CD8-positive, alpha-beta memory T cell (primary cell): ENCODE measurements at regions not wholly inside any gene's neighbourhood (a gene's known extent, or its start where the extent isn't known, plus 50 kb on each side); places are given as distances from the start of the nearest gene placed in this dataset.
A peak's percentile ranks its signal among the peaks of the same experiment; 100 is the strongest.

Experiments
- CTCF ChIA-PET: fragments of 350-600 bp; sonication (Branson Sonifier 250); formaldehyde crosslinking; loops from one replicate; lab custom pipeline; 2021; ENCODE audit warnings: antibody characterized with exemption; lab: Charles Lee
- POLR2A ChIA-PET: fragments of 350-600 bp; sonication (Branson Sonifier 250); formaldehyde crosslinking; loops from one replicate; lab custom pipeline; 2021; ENCODE audit warnings: antibody characterized with exemption; lab: Charles Lee
- DNase-seq, 5 donors: peaks; one replicate each; pipeline versions ENCODE4 v3.0.0 to v3.0.0-alpha.2; 2020 to 2022; ENCODE audit warnings: mixed read lengths in 1 of 5
- H3K27ac ChIP-seq: one replicate; pipeline ENCODE4 v1.7.0; 2013; ENCODE audit warnings: low read depth, mild to moderate bottlenecking, low read length, moderate library complexity
- H3K27me3 ChIP-seq: 2 replicates; pipeline ENCODE4 v1.7.0; 2013; ENCODE audit warnings: low read length, mild to moderate bottlenecking; ENCODE audit not compliant: insufficient read depth, poor library complexity, severe bottlenecking
- H3K36me3 ChIP-seq: 2 replicates; pipeline ENCODE4 v1.7.0; 2013; ENCODE audit warnings: mild to moderate bottlenecking, low read length, moderate library complexity; ENCODE audit not compliant: insufficient read depth
- H3K4me1 ChIP-seq: 2 replicates; pipeline ENCODE4 v1.7.0; 2013; ENCODE audit warnings: mild to moderate bottlenecking, low read length, moderate library complexity; ENCODE audit not compliant: insufficient read depth
- H3K4me3 ChIP-seq: 2 replicates; pipeline ENCODE4 v1.7.0; 2013; ENCODE audit warnings: mild to moderate bottlenecking, low read length
- H3K9me3 ChIP-seq: 2 replicates; pipeline ENCODE4 v1.7.0; 2013; ENCODE audit warnings: mild to moderate bottlenecking, low read length
- H3K27ac Mint-ChIP-seq, 8 donors: one replicate each; pipeline ENCODE4 v1.8.0; 2020 to 2021; ENCODE audit warnings: mixed read lengths in 8 of 8, mild to moderate bottlenecking in 6 of 8, inconsistent platforms in 3 of 8, moderate library complexity in 3 of 8
- H3K27me3 Mint-ChIP-seq, 2 donors: one replicate each; pipeline ENCODE4 v1.8.0; 2020 to 2021; ENCODE audit warnings: mixed read lengths in 2 of 2, mild to moderate bottlenecking in 1 of 2, moderate library complexity in 1 of 2
- H3K36me3 Mint-ChIP-seq, 3 donors: one replicate each; pipeline ENCODE4 v1.8.0; 2020 to 2021; ENCODE audit warnings: mixed read lengths in 3 of 3, inconsistent platforms in 1 of 3, mild to moderate bottlenecking in 1 of 3
- H3K4me1 Mint-ChIP-seq, 3 donors: one replicate each; pipeline ENCODE4 v1.8.0; 2020 to 2021; ENCODE audit warnings: mixed read lengths in 3 of 3, inconsistent platforms in 1 of 3, mild to moderate bottlenecking in 1 of 3
- H3K4me3 Mint-ChIP-seq, 7 donors: one replicate each; pipeline ENCODE4 v1.8.0; 2020 to 2021; ENCODE audit warnings: mixed read lengths in 7 of 7, mild to moderate bottlenecking in 6 of 7, moderate library complexity in 4 of 7, inconsistent platforms in 2 of 7
- H3K9me3 Mint-ChIP-seq, 5 donors: one replicate each; pipeline ENCODE4 v1.8.0; 2020 to 2022; ENCODE audit warnings: mixed read lengths in 5 of 5, mild to moderate bottlenecking in 3 of 5, moderate library complexity in 2 of 5, inconsistent platforms in 1 of 5

DNA sequence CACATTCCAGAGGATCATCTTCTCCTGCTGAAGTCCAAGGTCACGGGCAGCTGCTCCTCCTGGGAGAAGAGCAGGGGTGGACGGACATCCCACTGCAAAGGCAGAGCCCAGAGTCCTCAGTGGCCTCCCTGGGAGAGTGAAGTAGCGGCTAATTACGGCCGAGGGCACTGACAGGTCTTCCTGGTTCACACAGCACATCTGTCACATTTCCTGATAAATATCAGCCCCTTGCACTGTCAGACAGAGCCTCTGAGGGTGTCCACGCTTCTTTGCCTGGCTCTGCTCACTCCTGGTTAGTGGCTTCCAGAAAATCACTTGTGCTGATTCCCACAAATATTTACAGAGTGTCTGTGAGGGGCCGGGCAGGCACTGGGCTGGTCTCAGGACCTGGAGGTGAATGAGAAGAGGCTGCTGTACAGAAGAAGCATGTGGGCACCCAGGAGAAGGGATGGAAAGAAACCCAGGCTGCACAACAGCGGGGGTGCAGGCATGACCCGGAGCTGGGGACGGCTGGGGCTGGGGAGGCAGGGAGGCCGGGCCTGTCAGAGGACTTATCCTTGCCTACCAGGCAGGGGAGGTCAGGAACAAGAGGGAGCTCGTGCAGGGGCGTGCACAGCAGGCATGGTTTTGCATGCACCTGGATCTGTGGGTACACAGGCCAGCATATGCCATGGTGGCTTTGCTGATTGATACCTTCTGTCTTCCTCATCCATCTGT is 258.2 kb upstream of the TNRC6C start:
- Histone ChIP-seq H3K4me1 (no peaks in the 10 kb centered on the region), H3K27me3 (peaks cover 5% of the 10 kb centered on the region), H3K36me3 (no peaks in the 10 kb centered on the region), H3K27ac (no peak overlapping the region), H3K4me3 (no peak overlapping the region), H3K9me3 (peaks cover 4% of the 10 kb centered on the region)
- POLR2A ChIA-PET: no interaction called here
- no peak overlapping the region for H3K27ac Mint-ChIP-seq
- peaks cover 20 to 22% of the 10 kb centered on the region in 2 donors for H3K27me3 Mint-ChIP-seq
- H3K9me3 Mint-ChIP-seq: peaks cover 15 to 34% (median 29%) of the 10 kb centered on the region in 5 donors
- H3K4me1 Mint-ChIP-seq: peaks cover 0 to 7% (median 5%) of the 10 kb centered on the region in 3 donors
- CTCF ChIA-PET: no interaction called here
- no peak overlapping the region for H3K4me3 Mint-ChIP-seq
- no peak for DNase-seq
- peaks cover 0 to 19% (median 7%) of the 10 kb centered on the region in 3 donors for H3K36me3 Mint-ChIP-seq

DNA sequence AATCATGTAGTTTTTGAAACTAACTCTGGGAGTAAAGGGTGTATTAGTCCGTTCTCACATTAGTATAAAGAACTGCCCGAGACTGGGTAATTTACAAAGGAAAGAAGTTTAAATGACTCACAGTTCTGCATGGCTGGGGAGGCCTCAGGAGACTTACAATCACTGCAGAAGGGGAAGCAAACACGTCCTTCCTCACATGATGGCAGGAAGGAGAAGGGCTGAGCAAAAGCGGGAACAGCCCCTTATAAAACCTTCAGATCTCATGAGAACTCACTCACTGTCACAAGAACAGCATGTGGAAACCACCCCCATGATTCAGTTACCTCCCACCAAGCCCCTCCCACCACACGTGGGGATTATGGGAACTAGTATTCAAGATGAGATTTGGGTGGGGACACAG is 256.5 kb upstream of the TNRC6C start:
- peaks cover 18 to 48% (median 40%) of the 10 kb centered on the region in 5 donors for H3K9me3 Mint-ChIP-seq

GRCh38 chr17:77704048-77704815 is 254.3 kb upstream of the TNRC6C start:
- ChIA-PET CTCF (no interaction called here), POLR2A (no interaction called here)
- Mint-ChIP-seq H3K36me3 (peaks cover 0 to 27% (median 8%) of the 10 kb centered on the region in 3 donors), H3K27me3 (peaks cover 25 to 31% of the 10 kb centered on the region in 2 donors), H3K4me3 (no peak overlapping the region), H3K4me1 (peaks cover 0 to 3% (median 0%) of the 10 kb centered on the region in 3 donors), H3K9me3 (peaks cover 20 to 50% (median 40%) of the 10 kb centered on the region in 5 donors), H3K27ac (peak overlapping the region in 1 of 8 donors; percentile 50)
- Histone ChIP-seq H3K4me1 (no peaks in the 10 kb centered on the region), H3K27ac (no peak overlapping the region), H3K36me3 (no peaks in the 10 kb centered on the region), H3K9me3 (peaks cover 4% of the 10 kb centered on the region), H3K27me3 (no peaks in the 10 kb centered on the region), H3K4me3 (no peak overlapping the region)
- DNase-seq: no peak

More for the DNA sequence above, 256.5 kb upstream of the TNRC6C start:
- Mint-ChIP-seq H3K27me3 (peaks cover 19 to 22% of the 10 kb centered on the region in 2 donors), H3K27ac (no peak overlapping the region), H3K36me3 (peaks cover 0 to 27% (median 8%) of the 10 kb centered on the region in 3 donors), H3K4me1 (peaks cover 0 to 3% (median 0%) of the 10 kb centered on the region in 3 donors), H3K4me3 (no peak overlapping the region)
- Histone ChIP-seq H3K27me3 (no peaks in the 10 kb centered on the region), H3K9me3 (peaks cover 4% of the 10 kb centered on the region), H3K27ac (no peak overlapping the region), H3K36me3 (no peaks in the 10 kb centered on the region), H3K4me1 (no peaks in the 10 kb centered on the region), H3K4me3 (no peak overlapping the region)
- DNase-seq: no peak
- POLR2A ChIA-PET: no interaction called here
- CTCF ChIA-PET: no interaction called here

DNA sequence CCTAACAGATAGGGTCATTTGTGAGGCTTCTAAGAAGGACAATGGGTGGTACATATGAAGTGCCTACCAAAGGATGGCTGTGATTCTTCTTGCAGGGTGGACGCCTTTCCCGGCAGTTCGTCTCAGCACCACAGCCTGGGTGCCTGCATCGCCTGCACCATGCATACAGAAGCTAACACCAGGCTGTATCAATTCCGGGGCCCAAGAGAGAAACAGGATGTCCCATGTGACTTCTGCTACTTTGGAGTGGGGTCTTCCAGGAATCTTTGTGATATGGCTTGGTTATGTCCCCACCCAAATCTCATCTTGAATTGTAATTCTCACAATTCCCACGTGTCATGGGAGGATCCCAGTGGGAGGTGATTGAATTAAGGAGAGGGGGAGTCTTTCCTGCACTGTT is 251.6 kb upstream of the TNRC6C start:
- Histone ChIP-seq H3K27ac (no peak overlapping the region), H3K27me3 (no peaks in the 10 kb centered on the region), H3K4me1 (no peaks in the 10 kb centered on the region), H3K36me3 (no peaks in the 10 kb centered on the region), H3K9me3 (peaks cover 4% of the 10 kb centered on the region), H3K4me3 (no peak overlapping the region)
- no peak for DNase-seq
- peaks cover 20 to 47% (median 36%) of the 10 kb centered on the region in 5 donors for H3K9me3 Mint-ChIP-seq
- peak overlapping the region in 1 of 7 donors; percentile 36 for H3K4me3 Mint-ChIP-seq
- CTCF ChIA-PET: no interaction called here
- peaks cover 0 to 3% (median 0%) of the 10 kb centered on the region in 3 donors for H3K4me1 Mint-ChIP-seq
- peaks cover 0 to 27% (median 8%) of the 10 kb centered on the region in 3 donors for H3K36me3 Mint-ChIP-seq
- POLR2A ChIA-PET: no interaction called here
- H3K27me3 Mint-ChIP-seq: peaks cover 22 to 31% of the 10 kb centered on the region in 2 donors
- no peak overlapping the region for H3K27ac Mint-ChIP-seq

DNA sequence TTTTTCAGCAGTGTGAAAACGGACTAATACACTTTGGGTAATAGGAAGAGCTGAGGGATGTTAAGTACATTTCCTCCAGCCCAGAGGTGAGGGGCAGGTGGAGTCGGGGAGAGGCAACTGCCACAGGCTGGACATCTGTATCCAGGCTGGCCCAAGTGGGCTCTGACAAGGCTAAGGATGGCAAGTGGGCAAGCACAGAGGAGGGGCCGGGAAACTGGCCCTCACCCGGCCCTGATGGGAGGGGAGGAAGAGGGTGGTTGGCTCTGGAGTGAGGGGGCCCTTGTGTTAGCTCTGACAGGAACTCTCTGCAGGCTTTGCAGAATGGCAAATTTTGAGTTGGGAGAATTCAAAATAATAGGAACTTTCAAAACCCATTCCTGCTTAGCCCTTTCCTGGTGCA is 251.0 kb upstream of the TNRC6C start:
- no peak overlapping the region for H3K27ac Mint-ChIP-seq
- no peaks in the 10 kb centered on the region for H3K36me3 ChIP-seq
- ChIA-PET CTCF (interaction anchor here (1.0 kb wide), 1 partner anchor 486 kb away, joined by 3 read pairs; no protein-coding TSS in a partner anchor), POLR2A (no interaction called here)
- H3K27me3 Mint-ChIP-seq: peaks cover 19 to 31% of the 10 kb centered on the region in 2 donors
- H3K27ac ChIP-seq: no peak overlapping the region
- H3K4me1 Mint-ChIP-seq: peaks cover 0 to under 1% (median 0%) of the 10 kb centered on the region in 3 donors
- H3K9me3 Mint-ChIP-seq: peaks cover 20 to 41% (median 33%) of the 10 kb centered on the region in 5 donors
- H3K4me3 ChIP-seq: no peak overlapping the region
- no peak for DNase-seq
- no peaks in the 10 kb centered on the region for H3K4me1 ChIP-seq
- peak overlapping the region in 1 of 7 donors; percentile 36 for H3K4me3 Mint-ChIP-seq
- H3K9me3 ChIP-seq: peaks cover 4% of the 10 kb centered on the region
- peaks cover 0 to 23% (median 5%) of the 10 kb centered on the region in 3 donors for H3K36me3 Mint-ChIP-seq
- H3K27me3 ChIP-seq: no peaks in the 10 kb centered on the region

- ChIA-PET POLR2A (no interaction called here), CTCF (interaction anchor here (1.0 kb wide), 1 partner anchor 485 kb away, joined by 3 read pairs; no protein-coding TSS in a partner anchor)
- Mint-ChIP-seq H3K36me3 (peaks cover 0 to 20% (median 5%) of the 10 kb centered on the region in 3 donors), H3K4me1 (no peaks in the 10 kb centered on the region), H3K4me3 (no peak overlapping the region), H3K9me3 (peaks cover 20 to 38% (median 31%) of the 10 kb centered on the region in 5 donors), H3K27me3 (peaks cover 16 to 31% of the 10 kb centered on the region in 2 donors), H3K27ac (no peak overlapping the region)
- H3K4me1 ChIP-seq: no peaks in the 10 kb centered on the region
- no peak overlapping the region for H3K4me3 ChIP-seq
- no peak overlapping the region for H3K27ac ChIP-seq
- no peaks in the 10 kb centered on the region for H3K36me3 ChIP-seq
- no peak for DNase-seq
- H3K9me3 ChIP-seq: peaks cover 4% of the 10 kb centered on the region
- no peaks in the 10 kb centered on the region for H3K27me3 ChIP-seq
These were observed 250.5 kb upstream of the TNRC6C start for GRCh38 chr17:77708049-77708448.

DNA sequence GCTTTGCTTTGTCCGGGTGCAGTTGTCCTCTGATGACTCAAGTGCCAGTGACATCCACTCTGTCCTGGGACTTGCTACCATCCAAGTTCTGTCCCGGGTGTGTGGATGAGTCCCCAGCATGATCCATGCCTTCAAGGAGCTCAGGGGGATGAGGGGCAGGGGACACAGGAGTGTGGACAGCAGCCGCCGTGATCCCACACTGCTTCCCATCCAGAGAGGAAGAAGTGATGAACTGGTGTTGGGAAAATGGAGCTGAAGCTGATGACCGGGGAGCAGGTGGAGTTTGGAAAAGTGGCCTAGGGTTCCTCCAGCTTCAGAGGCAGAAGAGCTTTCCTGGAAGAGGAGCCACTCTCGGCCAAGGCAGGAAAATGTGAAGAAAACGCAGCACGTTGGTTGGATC is 249.6 kb upstream of the TNRC6C start:
- H3K4me3 Mint-ChIP-seq: no peak overlapping the region
- H3K36me3 Mint-ChIP-seq: peaks cover 0 to 14% (median 5%) of the 10 kb centered on the region in 3 donors
- no peak for DNase-seq
- CTCF ChIA-PET: no interaction called here
- peaks cover 20 to 35% (median 26%) of the 10 kb centered on the region in 5 donors for H3K9me3 Mint-ChIP-seq
- H3K4me1 ChIP-seq: no peaks in the 10 kb centered on the region
- peaks cover 4% of the 10 kb centered on the region for H3K9me3 ChIP-seq
- H3K27ac ChIP-seq: no peak overlapping the region
- POLR2A ChIA-PET: no interaction called here
- no peaks in the 10 kb centered on the region for H3K27me3 ChIP-seq
- H3K27me3 Mint-ChIP-seq: peaks cover 11 to 30% of the 10 kb centered on the region in 2 donors
- no peaks in the 10 kb centered on the region for H3K36me3 ChIP-seq
- no peaks in the 10 kb centered on the region for H3K4me1 Mint-ChIP-seq
- no peak overlapping the region for H3K27ac Mint-ChIP-seq
- no peak overlapping the region for H3K4me3 ChIP-seq
